ENCODE measurements at regions not wholly inside any gene's neighbourhood (a gene's known extent, or its start where the extent isn't known, plus 50 kb on each side); places are given as distances from the start of the nearest gene placed in this dataset.
A peak's percentile ranks its signal among the peaks of the same experiment; 100 is the strongest.

GRCh38 chr13:78784014-78784750, 125.2 kb upstream of the OBI1 start:
- Histone ChIP-seq H3K4me3 (ENCODE audit: low read length, poor library complexity, severe bottlenecking) (no peak overlapping the region), H3K4me2 (ENCODE audit: low read depth, low read length, poor library complexity, severe bottlenecking) (no peak overlapping the region), H3K4me1 (ENCODE audit: insufficient read depth, low read length, poor library complexity, severe bottlenecking) (peaks cover 3% of the 10 kb centered on the region), H4K20me1 (ENCODE audit: insufficient read depth, low read length, poor library complexity, severe bottlenecking) (no peaks in the 10 kb centered on the region), H3K9me2 (replicated peaks; ENCODE audit: low read depth, low read length) (no peaks in the 10 kb centered on the region), H3K9ac (ENCODE audit: low read depth, low read length, poor library complexity, severe bottlenecking) (no peak overlapping the region), H3K27me3 (ENCODE audit: insufficient read depth, low read length, poor library complexity, severe bottlenecking) (no peaks in the 10 kb centered on the region), H3K9me3 (ENCODE audit: insufficient read depth, low read depth, low read length) (no peaks in the 10 kb centered on the region), H3K79me2 (ENCODE audit: insufficient read depth, low read length) (no peaks in the 10 kb centered on the region), H3F3A (ENCODE audit: low read depth) (no peaks in the 10 kb centered on the region), H3K36me3 (ENCODE audit: insufficient read depth, low read length) (no peaks in the 10 kb centered on the region), H2AFZ (ENCODE audit: low read length) (no peak overlapping the region)
- TF ChIP-seq EZH2phosphoT487 (IDR thresholded peaks at IDR 0.05; ENCODE audit: borderline replicate concordance) = no peak
- no peak for TF ChIP-seq CTCF (conservative IDR thresholded peaks at IDR 0.05; ENCODE audit: low read length)

- no peaks in the 10 kb centered on the region for H3K9me3 ChIP-seq (ENCODE audit: insufficient read depth, low read depth, low read length)
- no peak overlapping the region for H3K4me2 ChIP-seq (ENCODE audit: low read depth, low read length, poor library complexity, severe bottlenecking)
- no peak overlapping the region for H3K4me3 ChIP-seq (ENCODE audit: low read length, poor library complexity, severe bottlenecking)
- peaks cover 29% of the 10 kb centered on the region for H3K4me1 ChIP-seq (ENCODE audit: insufficient read depth, low read length, poor library complexity, severe bottlenecking)
- no peak overlapping the region for H3K9ac ChIP-seq (ENCODE audit: low read depth, low read length, poor library complexity, severe bottlenecking)
- TF ChIP-seq CTCF (conservative IDR thresholded peaks at IDR 0.05; ENCODE audit: low read length) (no peak), EZH2phosphoT487 (IDR thresholded peaks at IDR 0.05; ENCODE audit: borderline replicate concordance) (no peak)
- H2AFZ ChIP-seq (ENCODE audit: low read length) = no peak overlapping the region
- no peaks in the 10 kb centered on the region for H3K36me3 ChIP-seq (ENCODE audit: insufficient read depth, low read length)
- H4K20me1 ChIP-seq (ENCODE audit: insufficient read depth, low read length, poor library complexity, severe bottlenecking) = no peaks in the 10 kb centered on the region
- H3K79me2 ChIP-seq (ENCODE audit: insufficient read depth, low read length) = no peaks in the 10 kb centered on the region
- no peaks in the 10 kb centered on the region for H3K9me2 ChIP-seq (replicated peaks; ENCODE audit: low read depth, low read length)
- no peaks in the 10 kb centered on the region for H3K27me3 ChIP-seq (ENCODE audit: insufficient read depth, low read length, poor library complexity, severe bottlenecking)
- no peaks in the 10 kb centered on the region for H3F3A ChIP-seq (ENCODE audit: low read depth)
Measured at GRCh38 chr13:78780708-78781107, 121.8 kb upstream of the OBI1 start.

- TF ChIP-seq CTCF (conservative IDR thresholded peaks at IDR 0.05; ENCODE audit: low read length) (no peak), EZH2phosphoT487 (IDR thresholded peaks at IDR 0.05; ENCODE audit: borderline replicate concordance) (no peak)
- Histone ChIP-seq H3K9ac (ENCODE audit: low read depth, low read length, poor library complexity, severe bottlenecking) (no peak overlapping the region), H3K9me2 (replicated peaks; ENCODE audit: low read depth, low read length) (no peaks in the 10 kb centered on the region), H3K9me3 (ENCODE audit: insufficient read depth, low read depth, low read length) (no peaks in the 10 kb centered on the region), H4K20me1 (ENCODE audit: insufficient read depth, low read length, poor library complexity, severe bottlenecking) (no peaks in the 10 kb centered on the region), H3K27me3 (ENCODE audit: insufficient read depth, low read length, poor library complexity, severe bottlenecking) (no peaks in the 10 kb centered on the region), H3F3A (ENCODE audit: low read depth) (no peaks in the 10 kb centered on the region), H3K4me2 (ENCODE audit: low read depth, low read length, poor library complexity, severe bottlenecking) (no peak overlapping the region), H2AFZ (ENCODE audit: low read length) (0 out of 2 replicates have a peak overlapping the region, but pooled peaks have one; percentile 3), H3K79me2 (ENCODE audit: insufficient read depth, low read length) (no peaks in the 10 kb centered on the region), H3K36me3 (ENCODE audit: insufficient read depth, low read length) (no peaks in the 10 kb centered on the region), H3K4me1 (ENCODE audit: insufficient read depth, low read length, poor library complexity, severe bottlenecking) (peaks cover 29% of the 10 kb centered on the region), H3K4me3 (ENCODE audit: low read length, poor library complexity, severe bottlenecking) (no peak overlapping the region)
Measured at GRCh38 chr13:78779608-78780007, 120.7 kb upstream of the OBI1 start.
